Hematopoietic multipotent progenitor cell treated with erythropoietin and hydrocortisone succinate and interleukin-3 and kit ligand, for 15 days (in vitro differentiated cells): ENCODE measurements at regions not wholly inside any gene's neighbourhood (a gene's known extent, or its start where the extent isn't known, plus 50 kb on each side); places are given as distances from the start of the nearest gene placed in this dataset.

Experiments used
- DNase-seq: peaks from one replicate; pipeline ENCODE4 v3.0.0-alpha.2; 2015; ENCODE audit warnings: low spot score

- DNase-seq = no peak
These were observed 228.1 kb upstream of the NFE2L3 start for GRCh38 chr7:25923741-25924460.

GRCh38 chr7:25926009-25926408 lies 226.0 kb upstream of the NFE2L3 start:
- DNase-seq = no peak

GRCh38 chr7:25926451-25926850 lies 225.5 kb upstream of the NFE2L3 start:
- DNase-seq = no peak

- DNase-seq = no peak
These were observed 224.9 kb upstream of the NFE2L3 start for GRCh38 chr7:25926891-25927625.

GRCh38 chr7:25927626-25927978 lies 224.4 kb upstream of the NFE2L3 start:
- DNase-seq = no peak

GRCh38 chr7:25928549-25929330 lies 223.3 kb upstream of the NFE2L3 start:
- no peak for DNase-seq

GRCh38 chr7:25929448-25929847 lies 222.6 kb upstream of the NFE2L3 start:
- DNase-seq = no peak

- DNase-seq = no peak
These were observed 221.4 kb upstream of the NFE2L3 start for GRCh38 chr7:25930492-25931048.

- no peak for DNase-seq
These were observed 220.8 kb upstream of the NFE2L3 start for GRCh38 chr7:25931156-25931555.

- DNase-seq = no peak
These were observed 218.1 kb upstream of the NFE2L3 start for GRCh38 chr7:25933921-25934320.

GRCh38 chr7:25940086-25940906 lies 211.7 kb upstream of the NFE2L3 start:
- no peak for DNase-seq

- DNase-seq = no peak
These were observed 207.1 kb upstream of the NFE2L3 start for GRCh38 chr7:25944777-25945515.

GRCh38 chr7:25945608-25946007 lies 206.4 kb upstream of the NFE2L3 start:
- DNase-seq = no peak

GRCh38 chr7:25946181-25946580 lies 205.8 kb upstream of the NFE2L3 start:
- DNase-seq = no peak

- DNase-seq = no peak
These were observed 204.1 kb upstream of the NFE2L3 start for GRCh38 chr7:25947669-25948516.

- no peak for DNase-seq
These were observed 202.1 kb upstream of the NFE2L3 start for GRCh38 chr7:25949736-25950487.

- DNase-seq = peak; percentile 81
These were observed 201.2 kb upstream of the NFE2L3 start for GRCh38 chr7:25950488-25951413.
